ENCODE measurements at regions not wholly inside any gene's neighbourhood (a gene's known extent, or its start where the extent isn't known, plus 50 kb on each side); places are given as distances from the start of the nearest gene placed in this dataset.
"Not testable (repeated sequence)": the region's sequence is repeated elsewhere in the genome, so short reads cannot be mapped to it uniquely, and the experiment has no call there.

- in situ Hi-C loops (cut with MboI; ENCODE audit: low sequenced_read_pairs) = no loop called here
These were observed 102.6 kb upstream of the BNIP2 start for GRCh38 chr15:59791755-59792154.

GRCh38 chr15:59791079-59791478 lies 102.0 kb upstream of the BNIP2 start:
- in situ Hi-C loops (cut with MboI; ENCODE audit: low sequenced_read_pairs) = no loop called here

- in situ Hi-C loops (cut with MboI; ENCODE audit: low sequenced_read_pairs) = not testable (repeated sequence)
These were observed 97.3 kb upstream of the BNIP2 start for GRCh38 chr15:59786466-59786865.

- in situ Hi-C loops (cut with MboI; ENCODE audit: low sequenced_read_pairs) = not testable (repeated sequence)
These were observed 96.9 kb upstream of the BNIP2 start for GRCh38 chr15:59785981-59786380.

GRCh38 chr15:59783774-59784520 lies 94.8 kb upstream of the BNIP2 start:
- in situ Hi-C loops (cut with MboI; ENCODE audit: low sequenced_read_pairs) = not testable (repeated sequence)

- in situ Hi-C loops (cut with MboI; ENCODE audit: low sequenced_read_pairs) = no loop called here
These were observed 90.0 kb upstream of the BNIP2 start for GRCh38 chr15:59779110-59779509.

- in situ Hi-C loops (cut with MboI; ENCODE audit: low sequenced_read_pairs) = no loop called here
These were observed 75.7 kb upstream of the BNIP2 start for GRCh38 chr15:59764775-59765174.

GRCh38 chr15:59762558-59762957 lies 73.4 kb upstream of the BNIP2 start:
- in situ Hi-C loops (cut with MboI; ENCODE audit: low sequenced_read_pairs) = no loop called here

GRCh38 chr15:59760256-59760655 lies 71.1 kb upstream of the BNIP2 start:
- in situ Hi-C loops (cut with MboI; ENCODE audit: low sequenced_read_pairs) = not testable (repeated sequence)

GRCh38 chr15:59751552-59752413 lies 62.7 kb upstream of the BNIP2 start:
- in situ Hi-C loops (cut with MboI; ENCODE audit: low sequenced_read_pairs) = no loop called here

GRCh38 chr15:59746777-59747176 lies 57.7 kb upstream of the BNIP2 start:
- in situ Hi-C loops (cut with MboI; ENCODE audit: low sequenced_read_pairs) = loop anchor here (25.0 kb wide), 1 partner anchor 416 kb away; no protein-coding TSS in a partner anchor

- in situ Hi-C loops (cut with MboI; ENCODE audit: low sequenced_read_pairs) = loop anchor here (25.0 kb wide), 1 partner anchor 421 kb away; no protein-coding TSS in a partner anchor
These were observed 52.3 kb upstream of the BNIP2 start for GRCh38 chr15:59741274-59741906.

GRCh38 chr15:59739557-59740186 lies 50.6 kb upstream of the BNIP2 start:
- in situ Hi-C loops (cut with MboI; ENCODE audit: low sequenced_read_pairs) = loop anchor here (25.0 kb wide), 1 partner anchor 423 kb away; no protein-coding TSS in a partner anchor

Data from HL-60/S4 treated with phorbol 12-myristate 13-acetate at 8.2 ng/mL for 4 days and 3 days (cell line).